Putamen (tissue), 1 donor: ENCODE measurements at regions not wholly inside any gene's neighbourhood (a gene's known extent, or its start where the extent isn't known, plus 50 kb on each side); places are given as distances from the start of the nearest gene placed in this dataset.

ENCODE experiments used
- DNase-seq: peaks from one replicate; pipeline ENCODE4 v3.0.0-alpha.2; 2016; ENCODE audit warnings: low spot score

- no peak for DNase-seq
Measured at GRCh38 chr20:22652681-22653588, 68.6 kb upstream of the FOXA2 start.

- DNase-seq, result no peak
Measured at GRCh38 chr20:22653658-22654642, 69.6 kb upstream of the FOXA2 start.

- no peak for DNase-seq
Measured at GRCh38 chr20:22663528-22664025, 79.2 kb upstream of the FOXA2 start.

- DNase-seq, result no peak
Measured at GRCh38 chr20:22667198-22667597, 82.8 kb upstream of the FOXA2 start.

GRCh38 chr20:22672191-22672590 lies 87.8 kb upstream of the FOXA2 start:
- no peak for DNase-seq

- no peak for DNase-seq
Measured at GRCh38 chr20:22673467-22673866, 89.1 kb upstream of the FOXA2 start.

- DNase-seq, result no peak
Measured at GRCh38 chr20:22675341-22675740, 91.0 kb upstream of the FOXA2 start.

- no peak for DNase-seq
Measured at GRCh38 chr20:22678678-22679077, 94.3 kb upstream of the FOXA2 start.

GRCh38 chr20:22679197-22679596 lies 94.8 kb upstream of the FOXA2 start:
- DNase-seq, result no peak

- no peak for DNase-seq
Measured at GRCh38 chr20:22680031-22680740, 95.8 kb upstream of the FOXA2 start.

- no peak for DNase-seq
Measured at GRCh38 chr20:22681591-22682248, 97.3 kb upstream of the FOXA2 start.

- no peak for DNase-seq
Measured at GRCh38 chr20:22682381-22682780, 98.0 kb upstream of the FOXA2 start.

GRCh38 chr20:22684072-22684762 lies 99.8 kb upstream of the FOXA2 start:
- peak; percentile 42 for DNase-seq

GRCh38 chr20:22684763-22685443 lies 100.5 kb upstream of the FOXA2 start:
- DNase-seq, result no peak

GRCh38 chr20:22686097-22686496 lies 101.7 kb upstream of the FOXA2 start:
- peak; percentile 22 for DNase-seq

- no peak for DNase-seq
Measured at GRCh38 chr20:22687676-22688349, 103.4 kb upstream of the FOXA2 start.

GRCh38 chr20:22688485-22688884 lies 104.1 kb upstream of the FOXA2 start:
- DNase-seq, result no peak

GRCh38 chr20:22689266-22689665 lies 104.9 kb upstream of the FOXA2 start:
- DNase-seq, result no peak

- no peak for DNase-seq
Measured at GRCh38 chr20:22690000-22690399, 105.6 kb upstream of the FOXA2 start.
